SU-DHL-6 (cell line): ENCODE measurements at regions not wholly inside any gene's neighbourhood (a gene's known extent, or its start where the extent isn't known, plus 50 kb on each side); places are given as distances from the start of the nearest gene placed in this dataset.

Experiments
- EZH2phosphoT487 ChIP-seq: fragments of 200-600 bp; sonication (generic), shearing (Covaris generic); conservative IDR thresholded peaks from 2 replicates; pipeline ENCODE4 v1.6.1; 2018; ENCODE audit warnings: mild to moderate bottlenecking, antibody characterized with exemption, low read length, moderate library complexity, mixed read lengths
- TF ChIP-seq, protein P1 (sequence below): fragments of 200-600 bp; sonication (generic); IDR thresholded peaks from one replicate; pipeline ENCODE4 v1.5.1; 2017; ENCODE audit warnings: antibody characterized with exemption, mild to moderate bottlenecking, low read length, moderate library complexity; ENCODE audit not compliant: insufficient read depth, poor library complexity, severe bottlenecking

DNA sequence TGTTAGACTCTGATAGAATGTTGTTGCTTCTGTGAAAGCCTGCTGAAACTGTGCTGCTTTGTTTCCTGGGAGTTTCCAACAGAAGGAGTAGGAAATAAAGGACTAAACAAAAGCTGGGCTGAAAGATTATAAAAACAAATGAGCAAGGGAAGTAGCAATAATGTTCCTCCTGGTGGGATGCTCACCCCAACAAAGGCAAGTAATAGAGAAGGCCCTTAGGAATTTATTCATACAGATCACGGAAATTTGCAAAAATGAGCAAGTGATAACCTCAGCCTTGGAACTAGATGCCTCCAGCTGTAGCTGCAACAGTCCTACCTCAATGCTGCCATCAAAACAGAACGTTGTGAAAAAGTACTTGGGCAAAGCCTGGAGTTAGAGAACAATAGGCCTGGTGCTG, 1248.0 kb upstream of the C9orf72 start:
- TF ChIP-seq, protein P1, sequence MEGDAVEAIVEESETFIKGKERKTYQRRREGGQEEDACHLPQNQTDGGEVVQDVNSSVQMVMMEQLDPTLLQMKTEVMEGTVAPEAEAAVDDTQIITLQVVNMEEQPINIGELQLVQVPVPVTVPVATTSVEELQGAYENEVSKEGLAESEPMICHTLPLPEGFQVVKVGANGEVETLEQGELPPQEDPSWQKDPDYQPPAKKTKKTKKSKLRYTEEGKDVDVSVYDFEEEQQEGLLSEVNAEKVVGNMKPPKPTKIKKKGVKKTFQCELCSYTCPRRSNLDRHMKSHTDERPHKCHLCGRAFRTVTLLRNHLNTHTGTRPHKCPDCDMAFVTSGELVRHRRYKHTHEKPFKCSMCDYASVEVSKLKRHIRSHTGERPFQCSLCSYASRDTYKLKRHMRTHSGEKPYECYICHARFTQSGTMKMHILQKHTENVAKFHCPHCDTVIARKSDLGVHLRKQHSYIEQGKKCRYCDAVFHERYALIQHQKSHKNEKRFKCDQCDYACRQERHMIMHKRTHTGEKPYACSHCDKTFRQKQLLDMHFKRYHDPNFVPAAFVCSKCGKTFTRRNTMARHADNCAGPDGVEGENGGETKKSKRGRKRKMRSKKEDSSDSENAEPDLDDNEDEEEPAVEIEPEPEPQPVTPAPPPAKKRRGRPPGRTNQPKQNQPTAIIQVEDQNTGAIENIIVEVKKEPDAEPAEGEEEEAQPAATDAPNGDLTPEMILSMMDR: no peak
- no peak for TF ChIP-seq EZH2phosphoT487
